PC-9 (cell line): ENCODE measurements at regions not wholly inside any gene's neighbourhood (a gene's known extent, or its start where the extent isn't known, plus 50 kb on each side); places are given as distances from the start of the nearest gene placed in this dataset.

Source experiments
- BruUV-seq: library from RNA; stranded (reverse); fragments of 400-500 nt; replicated peaks from 2 replicates; lab custom pipeline; 2021; lab: Mats Ljungman, UMichigan
- CTCF ChIA-PET: fragments of 300-600 bp; sonication (Branson Sonifier 250); formaldehyde crosslinking; loops from one replicate; lab custom pipeline; 2022; ENCODE audit warnings: antibody characterized with exemption; lab: Charles Lee
- POLR2A ChIA-PET: fragments of 300-600 bp; sonication (Branson Sonifier 250); formaldehyde crosslinking; loops from one replicate; lab custom pipeline; 2022; ENCODE audit warnings: antibody characterized with exemption; ENCODE audit not compliant: unreplicated experiment; lab: Charles Lee
- DNase-seq, 2 experiments: peaks; one replicate each; pipeline versions ENCODE4 v3.0.0 to v3.0.0-alpha.2; 2015 to 2022; ENCODE audit warnings: mixed read lengths in 1 of 2
- H2AFZ ChIP-seq: fragments of 200-600 bp; sonication (generic); 2 replicates; pipeline ENCODE4 v1.8.1; 2017; ENCODE audit warnings: antibody characterized with exemption
- H3F3A ChIP-seq: fragments of 200-600 bp; sonication (generic); 2 replicates; pipeline ENCODE4 v1.8.1; 2017; ENCODE audit warnings: antibody characterized with exemption, mild to moderate bottlenecking, low read depth; ENCODE audit not compliant: insufficient read depth
- H3K27ac ChIP-seq: fragments of 200-600 bp; sonication (generic); 2 replicates; pipeline ENCODE4 v1.6.1; 2016; ENCODE audit warnings: mixed run types
- H3K27me3 ChIP-seq: fragments of 200-600 bp; sonication (generic); 2 replicates; pipeline ENCODE4 v1.6.1; 2016; ENCODE audit warnings: low read depth, mixed run types; ENCODE audit not compliant: insufficient read depth
- H3K36me3 ChIP-seq: fragments of 200-600 bp; sonication (generic); 2 replicates; pipeline ENCODE4 v1.6.1; 2016; ENCODE audit warnings: low read depth, mixed run types
- H3K4me1 ChIP-seq: fragments of 200-600 bp; sonication (generic); replicated peaks from 2 replicates; pipeline ENCODE4 v1.6.1; 2016; ENCODE audit warnings: mixed run types; ENCODE audit not compliant: insufficient read depth
- H3K4me2 ChIP-seq: fragments of 200-600 bp; sonication (generic); 2 replicates; pipeline ENCODE4 v1.6.1; 2017; ENCODE audit warnings: mixed run types
- H3K4me3 ChIP-seq: fragments of 200-600 bp; sonication (generic); 2 replicates; pipeline ENCODE4 v1.6.1; 2016; ENCODE audit warnings: mixed run types
- H3K79me2 ChIP-seq: fragments of 200-600 bp; sonication (generic); 2 replicates; pipeline ENCODE4 v1.6.1; 2017; ENCODE audit warnings: low read depth, mixed run types
- H3K9me2 ChIP-seq: fragments of 200-600 bp; sonication (generic); 2 replicates; pipeline ENCODE4 v1.8.1; 2017; ENCODE audit warnings: mild to moderate bottlenecking; ENCODE audit not compliant: insufficient read depth
- H3K9me3 ChIP-seq: fragments of 200-600 bp; sonication (generic); 2 replicates; pipeline ENCODE4 v1.8.1; 2016; ENCODE audit warnings: low read depth; ENCODE audit not compliant: insufficient read depth
- H4K20me1 ChIP-seq: fragments of 200-600 bp; sonication (generic); 2 replicates; pipeline ENCODE4 v1.8.1; 2017; ENCODE audit not compliant: insufficient read depth
- CTCF ChIP-seq: fragments of 200-600 bp; sonication (generic); conservative IDR thresholded peaks from 2 replicates; pipeline ENCODE4 v1.6.1; 2017; ENCODE audit warnings: mixed run types, antibody characterized with exemption, mild to moderate bottlenecking, moderate library complexity
- EZH2 ChIP-seq: fragments of 200-600 bp; sonication (generic); IDR thresholded peaks from 2 replicates; pipeline ENCODE4 v1.8.0; 2017; ENCODE audit warnings: antibody characterized with exemption, low read depth
- intact Hi-C: fragments of 100-400 bp; cut with micrococcal nuclease; formaldehyde crosslinking; loops from one replicate; pipeline ENCODE4 v1.10.0; 2022; ENCODE audit not compliant: unreplicated experiment

- H2AFZ ChIP-seq: no peak overlapping the region
- TF ChIP-seq CTCF (no peak), EZH2 (no peak)
- DNase-seq: no peak
- H3K9me2 ChIP-seq: no peaks in the 10 kb centered on the region
- H3K36me3 ChIP-seq: no peaks in the 10 kb centered on the region
- BruUV-seq: no TSS peak
- no peaks in the 10 kb centered on the region for H3K9me3 ChIP-seq
- intact Hi-C loops: no loop called here
- H3K79me2 ChIP-seq: no peaks in the 10 kb centered on the region
- no peaks in the 10 kb centered on the region for H3K27me3 ChIP-seq
- POLR2A ChIA-PET: no interaction called here
- H3K4me1 ChIP-seq: no peaks in the 10 kb centered on the region
- no peak overlapping the region for H3K27ac ChIP-seq
- no peak overlapping the region for H3K4me2 ChIP-seq
- H3K4me3 ChIP-seq: no peak overlapping the region
- CTCF ChIA-PET: no interaction called here
- H4K20me1 ChIP-seq: no peaks in the 10 kb centered on the region
- no peaks in the 10 kb centered on the region for H3F3A ChIP-seq
These were observed 174.5 kb downstream of the OTOL1 start for GRCh38 chr3:161671141-161671540.

- H3K27me3 ChIP-seq: no peaks in the 10 kb centered on the region
- no TSS peak for BruUV-seq
- TF ChIP-seq EZH2 (no peak), CTCF (no peak)
- POLR2A ChIA-PET: no interaction called here
- H3K4me1 ChIP-seq: no peaks in the 10 kb centered on the region
- CTCF ChIA-PET: no interaction called here
- H3K9me3 ChIP-seq: no peaks in the 10 kb centered on the region
- no peaks in the 10 kb centered on the region for H3F3A ChIP-seq
- no peaks in the 10 kb centered on the region for H3K36me3 ChIP-seq
- H3K9me2 ChIP-seq: no peaks in the 10 kb centered on the region
- intact Hi-C loops: no loop called here
- H3K4me2 ChIP-seq: no peak overlapping the region
- no peak for DNase-seq
- no peak overlapping the region for H3K4me3 ChIP-seq
- no peaks in the 10 kb centered on the region for H4K20me1 ChIP-seq
- no peak overlapping the region for H2AFZ ChIP-seq
- no peaks in the 10 kb centered on the region for H3K79me2 ChIP-seq
- H3K27ac ChIP-seq: no peak overlapping the region
These were observed 175.9 kb downstream of the OTOL1 start for GRCh38 chr3:161672478-161672877.

- no peaks in the 10 kb centered on the region for H3F3A ChIP-seq
- no peaks in the 10 kb centered on the region for H3K9me2 ChIP-seq
- no peak overlapping the region for H3K4me3 ChIP-seq
- no peaks in the 10 kb centered on the region for H3K4me1 ChIP-seq
- H3K9me3 ChIP-seq: no peaks in the 10 kb centered on the region
- no peak for TF ChIP-seq CTCF
- H4K20me1 ChIP-seq: no peaks in the 10 kb centered on the region
- no peak overlapping the region for H2AFZ ChIP-seq
- ChIA-PET CTCF (no interaction called here), POLR2A (no interaction called here)
- H3K27me3 ChIP-seq: no peaks in the 10 kb centered on the region
- no peak overlapping the region for H3K4me2 ChIP-seq
- no TSS peak for BruUV-seq
- no peak for DNase-seq
- H3K79me2 ChIP-seq: no peaks in the 10 kb centered on the region
- no peaks in the 10 kb centered on the region for H3K36me3 ChIP-seq
- no peak overlapping the region for H3K27ac ChIP-seq
- intact Hi-C loops: no loop called here
These were observed 177.3 kb downstream of the OTOL1 start for GRCh38 chr3:161673866-161674265.
